ENCODE measurements at regions not wholly inside any gene's neighbourhood (a gene's known extent, or its start where the extent isn't known, plus 50 kb on each side); places are given as distances from the start of the nearest gene placed in this dataset.

DNA sequence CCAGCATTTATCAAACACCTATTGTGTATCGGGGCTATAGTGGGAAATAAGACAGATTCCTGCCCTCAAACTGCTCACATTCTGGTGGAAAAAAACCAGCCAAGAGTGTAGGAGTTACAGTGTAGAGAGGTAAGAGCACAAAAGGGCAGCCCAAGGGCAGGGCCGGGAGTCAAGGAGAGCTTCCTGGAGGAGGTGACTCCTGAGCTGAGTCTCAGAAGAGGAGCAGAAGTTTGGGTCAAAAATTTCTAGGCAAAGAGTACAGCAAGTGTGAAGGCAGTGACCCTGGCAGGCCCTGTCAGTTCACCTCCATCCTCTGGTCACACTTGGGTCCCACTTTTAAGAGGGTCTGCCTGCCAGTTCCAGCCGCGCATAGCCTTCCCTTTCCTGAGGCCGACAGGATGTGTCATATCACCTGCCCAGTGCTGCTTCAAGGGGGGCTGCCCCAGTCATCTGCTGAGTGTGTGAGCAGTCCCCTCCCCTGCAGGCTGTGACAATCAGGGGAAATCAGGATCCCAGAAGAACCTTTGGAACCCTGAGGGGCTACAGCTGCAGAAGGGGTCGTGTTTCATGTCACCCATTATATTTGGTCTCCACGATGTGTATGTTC is 118.4 kb downstream of the GLI2 start:
- DNase-seq = no peak

GRCh38 chr2:120854766-120855530 is 119.3 kb downstream of the GLI2 start:
- no peak for DNase-seq

DNA sequence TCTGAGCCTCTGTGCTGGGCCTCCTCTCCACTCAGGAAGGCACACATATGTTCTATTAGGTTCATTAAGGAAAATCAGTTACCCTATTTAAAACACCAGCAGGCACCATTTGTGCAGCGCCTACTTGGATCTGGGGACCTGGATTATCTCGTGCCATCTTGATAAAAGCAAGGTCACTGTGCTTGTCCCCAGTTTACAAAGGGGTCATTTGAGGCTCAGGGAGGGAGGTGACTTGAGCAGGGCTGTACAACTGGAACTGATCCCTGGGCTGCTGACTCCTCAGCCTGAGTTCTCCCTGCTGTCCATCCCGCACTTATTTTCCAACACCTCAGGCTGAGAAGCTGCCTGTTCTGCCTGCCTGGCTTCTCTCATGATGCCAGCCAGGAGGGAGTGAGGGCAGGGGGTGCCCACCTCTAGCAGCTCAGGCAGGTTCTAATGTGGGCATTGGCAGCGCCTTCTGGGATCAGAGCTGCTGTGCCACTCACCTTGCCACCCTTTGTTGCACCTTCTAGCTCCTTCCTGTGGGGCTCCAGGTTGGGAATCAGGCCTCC is 120.3 kb downstream of the GLI2 start:
- DNase-seq = no peak

DNA sequence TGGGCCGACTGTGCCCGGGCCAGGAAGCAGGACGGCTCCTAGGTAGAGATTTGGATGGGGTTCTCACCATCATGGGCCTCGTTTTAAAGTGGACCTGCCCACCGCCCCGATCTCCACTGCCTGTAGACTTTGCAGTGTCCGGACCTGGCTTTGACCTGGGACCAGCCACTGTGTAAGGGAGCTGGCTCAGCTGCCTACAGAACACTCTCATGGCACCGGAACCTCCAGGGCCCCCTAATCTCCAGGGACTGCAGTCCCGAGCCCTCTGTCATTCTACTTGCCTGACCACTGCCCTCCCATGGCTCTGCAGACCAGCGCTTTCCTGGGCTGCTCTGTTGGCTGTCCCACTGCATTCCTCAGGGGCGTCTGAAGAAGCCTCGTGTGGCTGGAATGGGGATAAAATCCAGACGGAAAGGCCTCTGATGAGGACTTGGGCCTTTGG is 120.8 kb downstream of the GLI2 start:
- DNase-seq = no peak

- no peak for DNase-seq
Measured at GRCh38 chr2:120857422-120857821, 121.8 kb downstream of the GLI2 start.

DNA sequence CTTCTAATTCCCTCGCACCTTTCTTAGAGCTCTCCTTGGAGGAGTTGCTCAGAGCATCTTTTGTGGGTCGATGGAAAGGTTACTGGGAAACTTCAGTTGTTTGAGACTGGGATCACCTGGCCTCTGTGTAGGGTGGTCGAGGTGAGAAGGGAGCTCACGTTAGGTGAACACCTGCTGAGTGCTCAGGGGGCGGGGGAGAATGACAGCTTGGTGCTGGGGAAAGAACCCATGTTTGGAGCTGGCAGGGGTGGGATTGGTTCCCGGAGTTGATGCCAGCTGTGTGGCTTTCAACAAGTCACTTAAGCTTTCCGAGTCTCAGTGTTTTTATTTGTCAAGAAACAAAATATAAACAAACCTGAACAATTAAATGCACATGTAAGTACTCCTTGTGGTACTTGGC is 122.3 kb downstream of the GLI2 start:
- no peak for DNase-seq

- DNase-seq = no peak
Measured at GRCh38 chr2:120858361-120859106, 122.9 kb downstream of the GLI2 start.

DNA sequence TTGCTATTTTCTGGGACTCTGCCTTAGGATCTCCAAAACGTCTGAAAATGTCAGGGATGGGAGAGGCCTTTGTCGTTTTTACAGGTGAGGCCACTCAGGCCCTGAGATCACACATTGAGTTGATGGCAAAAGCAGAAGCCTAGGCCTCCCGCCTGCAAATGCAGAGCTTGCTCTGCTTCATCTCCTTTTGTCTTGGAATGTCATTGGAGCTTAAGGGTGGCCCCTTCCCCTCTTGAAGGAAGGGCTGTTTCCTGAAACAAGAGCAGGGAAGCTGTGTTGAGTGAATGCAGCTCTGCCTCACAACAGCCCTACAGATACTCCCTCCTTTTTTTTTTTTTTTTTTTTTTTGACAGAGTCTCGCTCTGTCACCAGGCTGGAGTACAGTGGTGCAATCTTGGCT is 123.5 kb downstream of the GLI2 start:
- no peak for DNase-seq

DNA sequence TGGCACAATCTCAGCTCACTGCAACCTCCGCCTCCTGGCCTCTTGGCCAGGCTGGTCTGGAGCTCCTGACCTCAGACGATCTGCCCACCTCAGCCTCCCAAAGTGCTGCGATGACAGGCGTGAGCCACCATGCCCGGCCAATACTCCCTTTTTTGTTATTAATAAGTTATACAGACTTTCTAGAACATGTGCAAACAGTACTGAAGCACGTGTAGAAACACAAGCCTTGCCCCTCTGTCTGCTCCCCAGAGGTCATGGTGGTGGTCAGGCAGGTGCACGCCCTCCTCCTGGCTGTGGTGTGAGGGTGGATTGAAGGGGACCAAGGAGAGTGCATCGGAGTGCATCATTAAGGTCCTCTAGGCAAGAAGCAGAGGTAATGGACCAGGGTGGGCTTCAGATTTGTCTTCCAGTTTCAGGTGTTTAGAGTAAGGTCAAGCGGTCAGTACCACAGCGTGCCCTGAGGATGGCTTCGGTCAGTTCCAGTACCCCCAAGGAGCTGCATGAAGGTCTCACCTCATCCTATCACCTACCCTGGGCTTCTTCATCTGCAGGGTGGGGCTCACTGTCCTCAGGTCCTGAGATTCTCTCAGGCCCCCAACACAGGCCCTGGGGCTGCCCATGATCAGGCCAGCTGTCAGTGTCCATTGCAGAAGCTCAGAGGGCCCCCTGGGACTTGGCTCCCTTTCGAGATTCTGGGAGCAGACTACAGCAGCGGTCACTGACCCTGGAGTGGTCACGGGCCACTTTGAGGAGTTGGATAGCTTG is 124.3 kb downstream of the GLI2 start:
- no peak for DNase-seq

DNA sequence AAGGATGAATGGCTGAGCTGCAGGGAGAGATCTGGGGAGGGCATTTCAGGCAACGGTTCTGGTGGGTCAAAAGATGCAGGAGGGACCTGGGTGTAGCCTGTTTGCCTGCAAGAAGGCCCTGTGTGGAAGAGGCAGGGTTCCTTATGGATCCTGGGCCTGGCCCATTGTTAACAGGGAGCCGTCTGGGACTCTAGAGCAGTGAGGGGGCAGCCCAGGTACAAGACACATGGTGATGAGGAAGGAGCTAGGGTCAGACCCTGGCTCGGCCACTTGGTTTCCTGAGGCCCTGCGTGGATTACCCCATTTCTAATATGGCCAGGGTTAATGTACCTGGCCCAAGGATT is 124.9 kb downstream of the GLI2 start:
- DNase-seq = no peak

GRCh38 chr2:120861191-120861575 is 125.5 kb downstream of the GLI2 start:
- DNase-seq = no peak

- no peak for DNase-seq
Measured at GRCh38 chr2:120861576-120862191, 126.0 kb downstream of the GLI2 start.

- no peak for DNase-seq
Measured at GRCh38 chr2:120862201-120863060, 126.8 kb downstream of the GLI2 start.

- DNase-seq = no peak
Measured at GRCh38 chr2:120863146-120863545, 127.5 kb downstream of the GLI2 start.

- no peak for DNase-seq
Measured at GRCh38 chr2:120863661-120864320, 128.1 kb downstream of the GLI2 start.

GRCh38 chr2:120864981-120865380 is 129.3 kb downstream of the GLI2 start:
- DNase-seq = no peak

DNA sequence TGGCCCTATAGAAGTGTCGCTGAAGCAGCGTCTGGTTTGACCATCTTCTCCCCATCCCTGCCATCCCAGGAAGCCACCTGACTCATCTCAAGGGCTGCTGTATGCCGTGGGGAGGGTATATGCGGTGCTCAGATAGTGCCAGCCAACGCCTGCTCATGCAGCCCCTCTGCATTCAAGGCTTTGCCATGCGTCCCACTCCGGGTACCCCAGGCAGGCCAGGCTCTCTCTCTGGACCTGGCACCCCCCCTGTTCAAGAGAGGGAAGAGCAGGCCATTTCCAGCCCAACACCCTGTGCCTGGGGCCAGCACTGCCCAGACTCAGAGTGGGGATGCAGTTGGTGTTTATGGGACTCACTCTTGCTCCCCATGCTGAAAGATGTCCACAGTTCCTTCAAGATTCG is 130.0 kb downstream of the GLI2 start:
- DNase-seq = no peak

DNA sequence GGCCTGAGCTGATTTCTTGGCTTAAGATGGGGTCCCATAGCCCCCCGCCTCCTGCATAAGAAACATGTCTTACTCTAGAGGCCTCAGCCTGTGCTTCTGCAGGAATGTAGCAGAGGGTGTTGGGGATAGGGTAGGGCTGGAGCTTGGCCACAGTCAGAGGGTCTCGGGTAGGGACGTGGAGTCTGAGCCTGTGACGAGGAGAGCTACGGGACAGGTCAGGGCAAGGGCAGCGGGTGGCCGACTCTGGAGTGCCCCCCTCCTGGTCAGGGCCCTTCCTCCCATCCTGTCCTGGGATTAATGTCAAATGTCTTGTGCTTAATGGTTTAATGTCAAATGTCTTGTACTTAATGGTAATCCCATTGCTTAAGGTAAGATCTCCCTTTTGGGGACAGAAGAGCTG is 130.4 kb downstream of the GLI2 start:
- DNase-seq = no peak

- DNase-seq = no peak
Measured at GRCh38 chr2:120866483-120867140, 130.9 kb downstream of the GLI2 start.

All from NCI-H2171 treated with DMSO at 0.1 percent for 48 hours (cell line).